Retinal pigment epithelial cell (primary cell): ENCODE measurements at regions not wholly inside any gene's neighbourhood (a gene's known extent, or its start where the extent isn't known, plus 50 kb on each side); places are given as distances from the start of the nearest gene placed in this dataset.

ENCODE experiments used
- DNase-seq: peaks from one replicate; pipeline ENCODE4 v3.0.0-alpha.2; 2010; ENCODE audit warnings: low read depth
- H3K4me3 ChIP-seq: 2 replicates; pipeline ENCODE4 v1.5.1; 2011; ENCODE audit warnings: mild to moderate bottlenecking, low read length, control low read depth, moderate library complexity
- CTCF ChIP-seq: conservative IDR thresholded peaks from 2 replicates; pipeline ENCODE4 v1.5.1; 2011; ENCODE audit warnings: low read depth, low read length, control low read depth, inconsistent platforms

GRCh38 chr2:3104261-3104660, 273.4 kb downstream of the EIPR1 start:
- no peak overlapping the region for H3K4me3 ChIP-seq
- no peak for DNase-seq
- no peak for TF ChIP-seq CTCF

GRCh38 chr2:3102922-3103569, 274.6 kb downstream of the EIPR1 start:
- no peak overlapping the region for H3K4me3 ChIP-seq
- TF ChIP-seq CTCF: no peak
- no peak for DNase-seq

DNA sequence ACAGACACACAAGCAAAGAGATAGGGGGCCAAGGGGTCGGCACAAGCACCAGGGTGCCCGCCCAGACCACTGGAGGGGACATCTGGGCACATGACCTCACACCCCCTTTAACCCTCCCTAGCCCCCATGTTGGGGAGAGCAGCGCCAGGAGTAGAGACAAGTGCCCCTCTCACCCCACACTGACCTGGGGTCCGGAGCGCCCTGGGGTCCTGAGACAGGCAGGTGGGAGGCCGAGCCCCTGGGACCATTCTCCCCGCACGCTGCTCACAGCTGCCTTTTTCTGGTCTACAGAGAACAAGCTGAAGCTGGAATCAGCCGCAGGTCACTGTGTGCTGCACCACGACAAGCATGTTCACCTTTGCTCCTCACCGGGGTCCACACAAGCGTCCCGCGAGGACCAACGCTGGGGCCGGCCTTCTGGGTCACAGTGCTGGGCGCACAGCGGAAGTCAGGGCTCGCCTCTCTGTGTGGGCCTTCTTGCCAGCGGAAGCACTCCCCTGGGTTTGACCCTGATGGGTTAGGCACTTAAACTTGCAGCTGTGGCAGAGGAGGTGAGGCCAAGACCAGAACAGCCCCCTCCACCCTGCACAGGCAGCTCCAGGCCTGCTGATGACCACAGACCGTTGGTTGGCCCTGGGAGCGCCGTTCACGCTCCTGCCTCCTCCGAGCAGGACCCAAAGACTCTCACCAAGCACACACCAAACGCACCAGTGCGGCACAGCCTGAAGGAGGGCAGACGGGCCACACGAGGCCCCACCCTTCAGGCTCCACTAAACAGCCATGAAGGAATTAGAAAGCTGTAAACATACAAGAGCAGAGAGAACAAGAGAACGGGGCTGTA, 275.3 kb downstream of the EIPR1 start:
- no peak for TF ChIP-seq CTCF
- H3K4me3 ChIP-seq: no peak overlapping the region
- no peak for DNase-seq

- no peak overlapping the region for H3K4me3 ChIP-seq
- TF ChIP-seq CTCF: no peak
Observed at GRCh38 chr2:3101016-3101942, 276.3 kb downstream of the EIPR1 start.

GRCh38 chr2:3100386-3100785, 277.2 kb downstream of the EIPR1 start:
- TF ChIP-seq CTCF: no peak

More at GRCh38 chr2:3101016-3101942, 276.3 kb downstream of the EIPR1 start:
- DNase-seq: no peak

DNA sequence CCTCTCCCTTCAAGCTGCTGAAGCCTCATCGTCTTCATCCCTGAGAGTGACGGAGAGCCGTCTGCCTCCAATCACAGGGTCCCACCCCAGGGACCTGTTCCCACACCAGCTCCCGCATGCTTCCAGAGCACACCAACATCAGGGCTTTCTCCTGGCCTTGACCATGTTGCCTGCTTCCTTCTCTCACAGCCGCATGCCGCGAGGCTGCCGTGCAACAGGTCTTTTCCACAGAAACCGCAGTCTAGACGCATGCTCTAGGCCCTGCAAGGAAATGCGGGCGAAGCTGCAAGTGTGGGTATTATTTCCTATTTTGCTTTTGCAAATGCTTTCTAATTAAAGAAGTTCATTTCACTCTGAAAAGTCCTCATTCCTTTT, 277.8 kb downstream of the EIPR1 start:
- H3K4me3 ChIP-seq: no peak overlapping the region
- DNase-seq: no peak
- TF ChIP-seq CTCF: no peak

More at GRCh38 chr2:3100386-3100785, 277.2 kb downstream of the EIPR1 start:
- H3K4me3 ChIP-seq: no peak overlapping the region
- DNase-seq: no peak
